A172 (cell line): ENCODE measurements at regions not wholly inside any gene's neighbourhood (a gene's known extent, or its start where the extent isn't known, plus 50 kb on each side); places are given as distances from the start of the nearest gene placed in this dataset.

ENCODE experiments used
- DNase-seq: peaks from one replicate; pipeline ENCODE4 v3.0.0-alpha.2; 2015; ENCODE audit warnings: low spot score

- peak; percentile 84 for DNase-seq
Observed at GRCh38 chr6:153790048-153790447, 249.0 kb upstream of the OPRM1 start.

DNA sequence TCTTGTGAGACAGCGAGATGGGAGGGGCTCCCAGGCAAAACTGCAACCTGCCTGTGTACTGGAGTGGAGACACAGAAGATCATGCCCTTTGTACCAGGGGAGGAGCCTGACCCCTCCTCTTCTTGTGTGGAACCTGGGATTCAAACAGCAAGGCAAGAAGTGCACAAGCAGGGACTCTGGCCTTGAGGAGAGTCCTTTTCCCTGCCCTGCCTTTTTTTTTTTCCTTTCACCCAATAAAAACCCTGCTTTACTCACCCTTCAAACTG lies 251.8 kb upstream of the OPRM1 start:
- no peak for DNase-seq

- no peak for DNase-seq
Observed at GRCh38 chr6:153781306-153781705, 257.7 kb upstream of the OPRM1 start.

DNA sequence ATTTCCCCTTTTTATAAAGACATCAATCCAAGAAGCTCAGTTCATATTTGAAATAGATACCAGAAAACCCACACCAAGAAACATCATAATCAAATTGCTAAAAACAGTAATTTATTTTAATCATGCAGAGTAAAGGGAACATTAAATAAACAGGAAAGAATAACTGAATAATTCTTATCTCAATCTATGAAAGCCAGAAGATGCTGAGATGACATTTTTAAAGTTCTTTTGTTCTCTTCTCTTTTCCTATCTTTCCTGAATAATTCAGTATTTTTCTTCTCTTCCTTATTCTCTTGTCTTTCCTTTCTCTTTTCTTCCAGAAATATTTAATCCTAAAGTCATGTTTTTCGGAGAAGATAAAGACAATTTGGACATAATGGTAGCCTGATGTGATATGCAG lies 259.0 kb upstream of the OPRM1 start:
- no peak for DNase-seq

GRCh38 chr6:153778216-153778615 lies 260.8 kb upstream of the OPRM1 start:
- DNase-seq: no peak

- DNase-seq: no peak
Observed at GRCh38 chr6:153771577-153771976, 267.5 kb upstream of the OPRM1 start.

- no peak for DNase-seq
Observed at GRCh38 chr6:153767127-153767526, 271.9 kb upstream of the OPRM1 start.

DNA sequence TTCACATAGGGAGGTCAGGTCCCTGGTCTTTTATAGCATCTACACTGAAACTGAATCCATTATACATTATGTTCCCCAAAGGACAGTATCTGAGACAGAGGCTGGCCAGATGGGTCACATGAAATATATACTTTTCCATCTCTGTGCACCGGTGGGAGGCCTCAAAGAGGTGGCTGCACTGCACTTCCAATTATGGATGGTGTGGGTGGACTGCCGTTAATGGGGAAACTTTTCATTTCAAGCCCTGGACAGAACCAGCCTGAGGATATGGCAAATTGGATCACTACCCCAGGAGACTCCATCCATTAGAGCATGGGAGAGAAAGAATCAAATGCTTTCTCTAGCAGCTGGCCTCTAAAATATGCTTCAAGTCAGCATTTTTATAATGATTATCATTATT lies 280.5 kb upstream of the OPRM1 start:
- no peak for DNase-seq

- no peak for DNase-seq
Observed at GRCh38 chr6:153735761-153736160, 303.3 kb upstream of the OPRM1 start.

DNA sequence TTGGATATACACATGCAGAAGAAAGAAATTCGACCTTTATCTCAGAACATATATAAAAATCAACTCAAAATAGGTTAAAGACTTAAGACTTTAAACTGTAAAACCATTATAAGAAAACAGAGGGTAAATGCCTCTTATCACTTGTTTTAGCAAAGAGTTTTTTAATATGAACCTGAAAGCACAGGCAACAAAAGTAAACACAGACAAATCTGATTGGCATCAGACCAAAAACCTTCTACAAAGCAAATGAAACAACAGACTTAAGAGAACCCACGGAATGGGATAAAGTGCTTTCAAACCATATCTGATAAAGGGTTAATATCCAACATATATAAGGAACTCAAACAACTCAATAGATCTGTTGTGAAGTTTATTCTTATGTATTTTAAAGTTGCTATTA lies 309.9 kb upstream of the OPRM1 start:
- peak; percentile 2 for DNase-seq

DNA sequence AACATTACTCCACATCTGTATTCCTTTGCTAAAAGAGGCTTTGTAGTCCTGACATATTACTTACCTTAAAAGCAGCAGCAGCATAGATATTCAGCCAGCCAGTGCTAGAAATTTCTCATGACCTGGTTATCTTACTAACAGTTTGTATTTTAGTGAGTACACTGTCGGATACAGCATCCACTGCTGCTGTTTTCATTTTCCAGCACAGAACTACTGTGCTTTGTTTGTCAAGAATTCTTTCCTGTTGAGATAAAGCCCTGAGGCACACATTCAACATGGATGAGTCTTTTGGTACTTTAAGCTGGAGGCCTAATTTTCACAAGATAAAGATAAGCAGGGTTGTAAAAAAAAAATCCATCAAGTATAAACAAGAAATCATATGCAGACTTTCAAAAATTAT lies 311.2 kb upstream of the OPRM1 start:
- DNase-seq: peak; percentile 2

- DNase-seq: no peak
Observed at GRCh38 chr6:153725456-153725855, 313.6 kb upstream of the OPRM1 start.

- no peak for DNase-seq
Observed at GRCh38 chr6:153720732-153721131, 318.3 kb upstream of the OPRM1 start.

DNA sequence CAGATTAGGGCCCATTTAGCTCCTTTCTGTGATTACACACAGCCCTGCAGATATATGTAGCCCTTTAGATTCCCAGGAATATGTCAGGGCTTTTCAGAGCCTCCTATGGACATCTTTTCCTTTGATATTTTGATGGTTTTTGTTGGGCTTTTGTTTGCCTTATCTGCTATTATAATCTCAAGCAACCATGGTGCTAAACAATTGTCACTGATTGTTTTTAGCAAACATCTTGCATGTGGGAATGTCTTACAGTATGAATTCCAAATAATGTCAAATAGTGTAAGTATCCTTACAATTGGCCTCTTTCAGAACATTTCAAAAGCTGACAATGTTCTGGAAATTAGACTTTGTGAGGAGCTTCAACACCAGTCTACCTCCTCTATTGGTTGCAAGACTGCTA lies 333.6 kb upstream of the OPRM1 start:
- DNase-seq: no peak

- DNase-seq: no peak
Observed at GRCh38 chr6:153702671-153703070, 336.4 kb upstream of the OPRM1 start.

- DNase-seq: peak; percentile 1
Observed at GRCh38 chr6:153698637-153699036, 340.4 kb upstream of the OPRM1 start.

- no peak for DNase-seq
Observed at GRCh38 chr6:153698001-153698400, 341.0 kb upstream of the OPRM1 start.

GRCh38 chr6:153677522-153677921 lies 361.5 kb upstream of the OPRM1 start:
- DNase-seq: no peak

DNA sequence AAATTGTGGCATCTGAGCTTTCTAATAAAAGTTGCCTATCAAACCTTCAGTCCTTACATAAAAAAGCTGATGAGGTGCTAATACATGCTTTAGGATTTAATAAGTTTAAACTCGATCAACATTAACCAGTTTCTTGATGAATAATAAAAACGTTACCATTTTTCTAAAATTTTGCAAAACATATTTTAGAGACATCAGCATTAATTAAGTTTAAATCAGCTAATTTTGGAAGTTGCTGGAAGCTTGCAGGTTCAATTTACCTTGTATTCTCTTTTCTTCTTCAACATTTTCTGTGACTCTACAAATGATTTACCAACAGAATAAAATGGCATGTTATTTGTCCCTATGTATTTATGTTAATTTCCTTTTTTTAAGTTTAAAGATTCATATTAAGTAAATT lies 365.3 kb upstream of the OPRM1 start:
- no peak for DNase-seq

DNA sequence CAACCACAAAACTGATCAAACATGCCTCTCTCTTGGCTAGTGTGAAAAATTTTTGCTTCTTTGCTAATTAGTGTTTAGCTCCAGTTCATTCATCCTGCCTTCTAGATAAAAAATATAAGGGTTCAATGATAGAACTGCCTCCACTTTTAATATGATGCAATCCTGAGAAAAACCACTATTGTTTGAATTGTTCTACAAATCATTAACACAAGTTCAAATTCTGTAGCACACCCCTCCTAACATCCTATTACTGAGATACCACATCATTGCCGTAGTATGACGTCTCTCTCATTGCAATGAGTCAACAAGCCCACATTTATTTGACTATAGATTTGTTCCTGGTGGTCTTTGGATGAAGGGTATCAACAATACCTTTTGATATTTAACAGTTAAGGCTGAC lies 365.8 kb upstream of the OPRM1 start:
- DNase-seq: no peak

DNA sequence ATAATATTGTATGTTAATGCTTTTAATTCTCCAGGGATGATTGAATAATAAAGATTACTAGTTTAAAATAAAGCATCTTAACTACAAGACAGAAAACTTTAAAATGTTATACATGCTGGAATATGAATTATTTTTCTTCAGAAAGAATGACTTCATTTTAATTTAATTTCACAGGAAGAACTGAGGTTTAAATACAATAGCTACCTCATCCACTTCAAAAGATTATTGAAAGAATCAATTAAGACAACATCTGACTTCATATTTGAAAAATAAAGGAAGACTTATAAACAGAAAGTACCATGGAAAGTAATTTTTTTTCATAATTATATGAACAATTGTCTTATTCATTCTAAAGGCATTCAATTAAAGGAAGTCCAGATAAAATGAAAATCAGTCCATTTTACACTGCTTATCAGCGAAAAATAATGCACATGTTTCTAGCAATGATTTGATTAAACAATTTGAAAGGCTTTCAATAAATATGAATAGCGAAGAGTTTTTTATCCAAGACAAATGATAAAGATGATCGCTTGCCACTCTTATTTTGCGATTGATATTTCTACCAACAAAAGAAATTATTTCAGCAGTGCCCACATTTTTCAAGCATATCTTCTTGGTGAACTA lies 368.5 kb upstream of the OPRM1 start:
- no peak for DNase-seq

DNA sequence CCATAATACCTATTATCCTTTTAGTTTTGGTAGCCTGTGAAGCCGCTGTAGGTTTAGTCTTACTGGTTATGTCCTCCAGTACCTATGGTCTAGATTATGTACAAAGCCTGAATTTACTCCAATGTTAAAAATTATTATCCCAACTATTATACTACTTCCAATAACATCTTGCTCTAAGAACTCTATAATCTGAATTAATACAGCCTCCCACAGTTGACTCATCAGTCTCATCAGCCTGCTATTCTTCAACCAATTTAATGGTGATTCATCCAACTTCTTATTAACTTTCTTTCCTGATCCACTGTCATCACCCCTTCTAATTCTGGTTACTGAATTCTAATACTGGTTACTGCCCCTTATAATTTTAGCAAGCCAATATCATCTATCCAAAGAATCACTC lies 370.3 kb upstream of the OPRM1 start:
- DNase-seq: no peak

DNA sequence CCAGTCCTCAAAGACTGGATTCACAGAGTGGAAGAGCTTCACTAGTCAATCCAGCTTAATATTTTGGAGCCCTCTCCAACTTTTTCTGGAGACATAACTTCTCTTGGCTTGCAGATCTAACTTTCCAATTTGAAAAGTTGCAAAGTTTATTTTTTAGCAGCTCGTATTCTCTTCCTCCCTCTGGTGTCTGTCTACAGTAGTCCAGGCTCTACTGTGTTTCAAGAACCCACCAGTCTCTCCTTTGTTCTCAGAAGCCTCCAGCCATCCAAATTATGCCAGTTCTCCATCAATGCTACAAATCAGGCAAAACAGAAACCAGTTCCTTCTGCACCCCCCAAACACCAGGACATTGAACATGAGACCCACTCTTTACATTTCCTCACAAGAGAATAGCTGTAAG lies 376.1 kb upstream of the OPRM1 start:
- DNase-seq: no peak

GRCh38 chr6:153645326-153645725 lies 393.7 kb upstream of the OPRM1 start:
- DNase-seq: no peak

DNA sequence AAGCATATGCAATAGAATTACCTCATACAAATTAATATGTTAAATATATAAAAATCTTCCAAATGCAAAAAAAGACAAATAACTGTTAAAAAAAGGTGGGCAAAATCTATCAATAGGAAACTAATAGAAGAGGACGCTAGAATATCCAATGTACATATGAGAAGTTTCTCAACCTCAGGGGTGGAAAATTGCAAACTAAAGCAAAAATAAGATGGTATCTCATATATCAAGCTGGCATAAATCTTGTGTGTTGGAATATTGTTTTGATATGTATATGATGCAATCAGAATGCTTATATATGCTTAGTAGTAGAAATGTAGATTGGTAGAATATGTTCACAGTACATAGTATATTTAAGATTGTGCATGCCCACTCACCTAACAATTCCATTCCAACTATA lies 395.0 kb upstream of the OPRM1 start:
- DNase-seq: no peak
